ENCODE measurements at regions not wholly inside any gene's neighbourhood (a gene's known extent, or its start where the extent isn't known, plus 50 kb on each side); places are given as distances from the start of the nearest gene placed in this dataset.
A peak's percentile ranks its signal among the peaks of the same experiment; 100 is the strongest.
"Not testable (repeated sequence)": the region's sequence is repeated elsewhere in the genome, so short reads cannot be mapped to it uniquely, and the experiment has no call there.

GRCh38 chr13:99757756-99758459 is 213.7 kb downstream of the ZIC5 start (continued):
- TF ChIP-seq PRMT3 (CRISPR knock-in tag; IDR thresholded peaks at IDR 0.05; ENCODE audit: borderline replicate concordance, low read depth) (no peak), ZNF720 (CRISPR knock-in tag; IDR thresholded peaks at IDR 0.05) (no peak), ZFAT (CRISPR knock-in tag; conservative IDR thresholded peaks at IDR 0.05) (no peak)

DNA sequence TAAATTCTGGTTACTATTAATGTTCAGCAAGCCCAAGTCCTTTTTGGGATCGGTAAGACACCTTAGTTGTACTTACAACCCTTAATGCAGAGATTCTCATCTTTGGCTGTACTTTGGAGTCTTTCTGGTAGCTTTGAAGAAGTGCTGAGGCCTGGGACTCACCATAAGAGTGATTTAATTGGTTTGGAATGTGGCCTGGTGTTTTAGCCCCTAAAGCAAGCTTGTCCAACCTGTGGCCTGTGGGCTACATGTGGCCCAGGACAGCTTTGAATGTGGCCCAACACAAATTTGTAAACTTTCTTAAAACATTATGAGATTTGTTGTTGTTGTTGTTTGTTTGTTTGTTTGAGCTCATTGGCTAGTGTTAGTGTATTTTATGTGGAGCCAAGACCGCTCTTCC is 215.3 kb downstream of the ZIC5 start:
- peak; percentile 10 for DNase-seq (ENCODE audit: low spot score)
- WGBS (ENCODE audit: low lambda C conversion rate) = 58% methylated on average over 2 of the region's 2 CpGs

DNA sequence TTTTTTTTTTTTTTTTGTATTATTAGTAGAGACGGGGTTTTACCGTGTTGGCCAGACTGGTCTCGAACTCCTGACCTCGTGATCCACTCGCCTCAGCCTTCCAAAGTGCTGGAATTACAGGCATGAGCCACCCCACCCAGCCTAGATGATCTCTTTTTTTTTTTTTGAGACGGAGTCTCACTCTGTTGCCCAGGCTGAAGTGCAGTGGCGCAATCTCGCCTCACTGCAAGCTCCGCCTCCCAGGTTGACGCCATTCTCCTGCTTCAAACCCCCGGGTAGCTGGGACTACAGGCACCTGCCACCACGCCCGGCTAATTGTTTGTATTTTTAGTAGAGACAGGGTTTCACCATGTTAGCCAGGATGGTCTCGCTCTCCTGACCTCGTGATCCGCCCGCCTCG is 216.8 kb downstream of the ZIC5 start:
- intact Hi-C loops (cut with micrococcal nuclease; ENCODE audit: unreplicated experiment); DNase-seq (ENCODE audit: low spot score); BruUV-seq (replicated peaks); H3K9ac ChIP-seq (ENCODE audit: insufficient read depth, low read depth, low read length); H3K79me2 ChIP-seq (ENCODE audit: insufficient read depth, low read length); H3K36me3 ChIP-seq (replicated peaks in 1 of 2; ENCODE audit: control insufficient read depth in 1 of 2, insufficient read depth in 2 of 2, low read length in 2 of 2); H3K27me3 ChIP-seq (ENCODE audit: control insufficient read depth in 1 of 2, insufficient read depth in 2 of 2, low read length in 2 of 2); H3K27ac ChIP-seq (ENCODE audit: extremely low read length, insufficient read depth, low read length); H4K20me1 ChIP-seq (ENCODE audit: insufficient read depth, low read length); FAIRE-seq; H3K4me3 ChIP-seq (replicated peaks in 1 of 3; ENCODE audit: insufficient read depth in 1 of 3, low read depth in 2 of 3, low read length in 3 of 3); ATAC-seq; H2AFZ ChIP-seq (ENCODE audit: low read length); H3K9me3 ChIP-seq (ENCODE audit: low read length); H3K4me2 ChIP-seq (ENCODE audit: low read depth, low read length); CTCF ChIA-PET (ENCODE audit: low intra/inter-chr PET ratio, low total read pairs); in situ Hi-C loops (cut with HindIII; ENCODE audit: extremely low pct_ligation_motif_present, low pct_unique_long_range_greater_than_20kb); POLR2A ChIA-PET: not testable (repeated sequence)
- peaks cover 11% of the 10 kb centered on the region for H3K4me1 ChIP-seq (ENCODE audit: insufficient read depth, low read length)
- WGBS (ENCODE audit: low lambda C conversion rate) = 84% methylated on average over 18 of the region's 18 CpGs

More for the DNA sequence above, 215.3 kb downstream of the ZIC5 start:
- no TSS peak for BruUV-seq (replicated peaks)
- Histone ChIP-seq H4K20me1 (ENCODE audit: insufficient read depth, low read length) (no peaks in the 10 kb centered on the region), H3K4me1 (ENCODE audit: insufficient read depth, low read length) (peaks cover 10% of the 10 kb centered on the region), H3K27ac (ENCODE audit: extremely low read length, insufficient read depth, low read length) (no peak overlapping the region), H3K9me3 (ENCODE audit: low read length) (no peaks in the 10 kb centered on the region; the same call in 1 of the 2 replicates), H3K9ac (ENCODE audit: insufficient read depth, low read depth, low read length) (no peak overlapping the region), H3K4me3 (replicated peaks in 1 of 3; ENCODE audit: insufficient read depth in 1 of 3, low read depth in 2 of 3, low read length in 3 of 3) (no peak overlapping the region), H3K36me3 (replicated peaks in 1 of 2; ENCODE audit: control insufficient read depth in 1 of 2, insufficient read depth in 2 of 2, low read length in 2 of 2) (no peaks in the 10 kb centered on the region), H3K4me2 (ENCODE audit: low read depth, low read length) (no peak overlapping the region), H2AFZ (ENCODE audit: low read length) (no peak overlapping the region), H3K27me3 (ENCODE audit: control insufficient read depth in 1 of 2, insufficient read depth in 2 of 2, low read length in 2 of 2) (no peaks in the 10 kb centered on the region), H3K79me2 (ENCODE audit: insufficient read depth, low read length) (no peaks in the 10 kb centered on the region)
- ATAC-seq = peak; percentile 42; the same call in 2 of the 3 replicates
- CTCF ChIA-PET (ENCODE audit: low intra/inter-chr PET ratio, low total read pairs) = no interaction called here
- FAIRE-seq = no peak
- POLR2A ChIA-PET = no interaction called here
- intact Hi-C loops (cut with micrococcal nuclease; ENCODE audit: unreplicated experiment) (no loop called here), in situ Hi-C loops (cut with HindIII; ENCODE audit: extremely low pct_ligation_motif_present, low pct_unique_long_range_greater_than_20kb) (no loop called here)
- TF ChIP-seq SMAD1 (CRISPR knock-in tag; IDR thresholded peaks at IDR 0.05; ENCODE audit: borderline replicate concordance, low read depth) = no peak
